B cell (primary cell): ENCODE measurements at regions not wholly inside any gene's neighbourhood (a gene's known extent, or its start where the extent isn't known, plus 50 kb on each side); places are given as distances from the start of the nearest gene placed in this dataset.

Experiments
- ATAC-seq: fragments of 200-7000 bp; cut with Tn5 transposase; one replicate; pipeline ENCODE4 v1.10.0; 2021; ENCODE audit warnings: low read depth, mild to moderate bottlenecking, moderate number of reproducible peaks, moderate library complexity
- CTCF ChIA-PET: fragments of 350-600 bp; sonication (Branson Sonifier 250); formaldehyde crosslinking; loops from one replicate; lab custom pipeline; 2021; ENCODE audit warnings: antibody characterized with exemption, inconsistent platforms; lab: Charles Lee
- POLR2A ChIA-PET: fragments of 350-600 bp; sonication (Branson Sonifier 250); formaldehyde crosslinking; loops from one replicate; lab custom pipeline; 2021; ENCODE audit warnings: antibody characterized with exemption; lab: Charles Lee
- DNase-seq: peaks from one replicate; pipeline ENCODE4 v3.0.0; 2013
- H2AFZ ChIP-seq: 2 replicates; pipeline ENCODE4 v1.6.1; 2012; ENCODE audit warnings: mild to moderate bottlenecking, low read depth, low read length; ENCODE audit not compliant: insufficient read depth, poor library complexity, severe bottlenecking
- H3K27ac ChIP-seq, 2 donors: 1 replicate in 1 of 2; 2 replicates in 1 of 2; pipeline ENCODE4 v1.5.1; 2012 to 2013; ENCODE audit warnings: low read length in 2 of 2, mild to moderate bottlenecking in 2 of 2, moderate library complexity in 1 of 2
- H3K27me3 ChIP-seq, 4 experiments: fragments of 200-600 bp in 1 of 4; sonication (generic) in 1 of 4; replicated peaks in 1 of 4; 1 replicate in 2 of 4; 2 replicates in 2 of 4; pipeline versions ENCODE4 v1.6.1 to v1.7.0; 2013 to 2016; ENCODE audit warnings: low read length in 3 of 4, mild to moderate bottlenecking in 2 of 4, mixed read lengths in 1 of 4, moderate library complexity in 1 of 4; ENCODE audit not compliant: insufficient read depth in 4 of 4, control insufficient read depth in 3 of 4; ENCODE audit errors: control extremely low read depth in 1 of 4
- H3K36me3 ChIP-seq, 2 experiments: replicated peaks in 1 of 2; 1 replicate in 1 of 2; 2 replicates in 1 of 2; pipeline versions ENCODE4 v1.6.1 to v1.7.1; 2013; ENCODE audit warnings: low read length in 1 of 2; ENCODE audit not compliant: insufficient read depth in 2 of 2, control insufficient read depth in 1 of 2; ENCODE audit errors: control extremely low read depth in 1 of 2, extremely low read depth in 1 of 2
- H3K4me1 ChIP-seq, 2 donors: fragments of 200-600 bp in 1 of 2; sonication (generic) in 1 of 2; 1 replicate in 1 of 2; 2 replicates in 1 of 2; pipeline versions ENCODE4 v1.5.1 to v1.6.1; 2013 to 2017; ENCODE audit warnings: low read length in 2 of 2; ENCODE audit not compliant: control insufficient read depth in 2 of 2, insufficient read depth in 2 of 2
- H3K4me2 ChIP-seq: replicated peaks from 2 replicates; pipeline ENCODE3; 2012; ENCODE audit warnings: mild to moderate bottlenecking, low read depth, low read length; ENCODE audit not compliant: poor library complexity, severe bottlenecking
- H3K4me3 ChIP-seq, 5 experiments: fragments of 200-600 bp in 1 of 5; sonication (generic) in 1 of 5; 1 replicate in 3 of 5; 2 replicates in 2 of 5; pipeline versions ENCODE4 v1.5.1 to v1.7.0; 2011 to 2016; ENCODE audit warnings: low read length in 4 of 5, mild to moderate bottlenecking in 4 of 5, low read depth in 2 of 5, control low read depth in 1 of 5, moderate library complexity in 1 of 5; ENCODE audit not compliant: insufficient read depth in 1 of 5; ENCODE audit errors: control extremely low read depth in 1 of 5, extremely low read depth in 1 of 5
- H3K79me2 ChIP-seq: fragments of 200-600 bp; sonication (generic); one replicate; pipeline ENCODE4 v1.6.0; 2016; ENCODE audit warnings: low read length; ENCODE audit not compliant: control insufficient read depth, insufficient read depth
- H3K9ac ChIP-seq: fragments of 200-600 bp; sonication (generic); 2 replicates; pipeline ENCODE4 v1.6.1; 2017; ENCODE audit warnings: mild to moderate bottlenecking, low read length, moderate library complexity
- H3K9me3 ChIP-seq, 3 donors: one replicate each; pipeline versions ENCODE4 v1.6.1 to v1.7.1; 2013; ENCODE audit warnings: low read length in 2 of 3; ENCODE audit not compliant: control insufficient read depth in 2 of 3, insufficient read depth in 1 of 3; ENCODE audit errors: control extremely low read depth in 1 of 3
- H4K20me1 ChIP-seq: 2 replicates; pipeline ENCODE4 v1.6.0; 2012; ENCODE audit warnings: mild to moderate bottlenecking, low read length; ENCODE audit not compliant: insufficient read depth, control insufficient read depth, poor library complexity, severe bottlenecking
- H3K27ac Mint-ChIP-seq: one replicate; pipeline ENCODE4 v1.8.0; 2021; ENCODE audit warnings: mixed read lengths
- H3K27me3 Mint-ChIP-seq: one replicate; pipeline ENCODE4 v1.8.0; 2021; ENCODE audit warnings: mixed read lengths
- H3K4me1 Mint-ChIP-seq: one replicate; pipeline ENCODE4 v1.8.0; 2021; ENCODE audit warnings: mixed read lengths
- H3K4me3 Mint-ChIP-seq: one replicate; pipeline ENCODE4 v1.8.0; 2021; ENCODE audit warnings: mixed read lengths
- H3K9me3 Mint-ChIP-seq: one replicate; pipeline ENCODE4 v1.8.0; 2022; ENCODE audit warnings: mixed read lengths; ENCODE audit not compliant: insufficient read depth
- EZH2 ChIP-seq: IDR thresholded peaks from 2 replicates; pipeline ENCODE4 v1.6.1; 2012; ENCODE audit warnings: borderline replicate concordance, low read depth, mild to moderate bottlenecking, moderate library complexity, low read length; ENCODE audit not compliant: insufficient read depth, poor library complexity, severe bottlenecking
- WGBS: methylation state at CpG from one replicate; pipeline ENCODE4 v1.1.5; 2013; ENCODE audit warnings: missing lambda C conversion rate; ENCODE audit not compliant: insufficient coverage; 5-methylcytosine and 5-hydroxymethylcytosine counted together
- intact Hi-C: fragments of 100-400 bp; cut with micrococcal nuclease; formaldehyde crosslinking; loops from one replicate; pipeline ENCODE4 v1.10.0; 2022
- TF ChIP-seq, protein P1 (sequence below): fragments of 200-600 bp; IDR thresholded peaks from one replicate; pipeline ENCODE4 v1.8.0; 2022; ENCODE audit warnings: antibody characterized with exemption, mild to moderate bottlenecking

DNA sequence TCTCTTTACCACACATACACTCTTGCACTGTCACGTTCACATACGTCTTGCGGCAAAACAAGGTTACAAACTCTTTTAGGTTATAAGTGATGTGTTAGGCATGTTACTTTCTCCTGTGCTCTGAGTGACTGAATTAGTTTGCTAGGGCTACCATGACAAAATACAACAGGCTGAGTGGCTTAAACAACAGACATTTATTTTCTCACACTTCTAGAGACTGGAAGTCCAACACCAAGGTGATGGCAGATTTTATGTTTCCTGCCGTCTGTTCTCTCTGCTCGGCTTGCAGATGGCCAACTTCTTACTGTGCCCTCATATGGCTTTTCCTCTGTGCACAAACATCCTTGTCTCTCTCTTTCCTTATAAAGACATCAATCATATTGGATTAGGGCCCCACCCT lies 1224.3 kb upstream of the TENM3 start:
- CTCF ChIA-PET = no interaction called here
- POLR2A ChIA-PET = no interaction called here
- intact Hi-C loops = no loop called here
- 94% methylated on average over 2 of the region's 5 CpGs for WGBS
- H3K4me3 Mint-ChIP-seq = no peak overlapping the region
- H3K36me3 ChIP-seq = no peaks in the 10 kb centered on the region
- no peak overlapping the region for H3K4me2 ChIP-seq
- DNase-seq = no peak
- no peaks in the 10 kb centered on the region for H3K27me3 ChIP-seq
- no peaks in the 10 kb centered on the region for H3K79me2 ChIP-seq
- H2AFZ ChIP-seq = no peak overlapping the region
- H4K20me1 ChIP-seq = no peaks in the 10 kb centered on the region
- TF ChIP-seq, protein P1, sequence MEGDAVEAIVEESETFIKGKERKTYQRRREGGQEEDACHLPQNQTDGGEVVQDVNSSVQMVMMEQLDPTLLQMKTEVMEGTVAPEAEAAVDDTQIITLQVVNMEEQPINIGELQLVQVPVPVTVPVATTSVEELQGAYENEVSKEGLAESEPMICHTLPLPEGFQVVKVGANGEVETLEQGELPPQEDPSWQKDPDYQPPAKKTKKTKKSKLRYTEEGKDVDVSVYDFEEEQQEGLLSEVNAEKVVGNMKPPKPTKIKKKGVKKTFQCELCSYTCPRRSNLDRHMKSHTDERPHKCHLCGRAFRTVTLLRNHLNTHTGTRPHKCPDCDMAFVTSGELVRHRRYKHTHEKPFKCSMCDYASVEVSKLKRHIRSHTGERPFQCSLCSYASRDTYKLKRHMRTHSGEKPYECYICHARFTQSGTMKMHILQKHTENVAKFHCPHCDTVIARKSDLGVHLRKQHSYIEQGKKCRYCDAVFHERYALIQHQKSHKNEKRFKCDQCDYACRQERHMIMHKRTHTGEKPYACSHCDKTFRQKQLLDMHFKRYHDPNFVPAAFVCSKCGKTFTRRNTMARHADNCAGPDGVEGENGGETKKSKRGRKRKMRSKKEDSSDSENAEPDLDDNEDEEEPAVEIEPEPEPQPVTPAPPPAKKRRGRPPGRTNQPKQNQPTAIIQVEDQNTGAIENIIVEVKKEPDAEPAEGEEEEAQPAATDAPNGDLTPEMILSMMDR = no peak
- no peak for TF ChIP-seq EZH2
- no peak overlapping the region for H3K4me3 ChIP-seq
- no peak overlapping the region for H3K27ac ChIP-seq
- no peak overlapping the region for H3K9ac ChIP-seq
- H3K4me1 Mint-ChIP-seq = no peaks in the 10 kb centered on the region
- peaks cover 0 to 3% (median 0%) of the 10 kb centered on the region in 3 donors for H3K9me3 ChIP-seq
- H3K9me3 Mint-ChIP-seq = peaks cover 7% of the 10 kb centered on the region
- no peaks in the 10 kb centered on the region for H3K27me3 Mint-ChIP-seq
- no peaks in the 10 kb centered on the region for H3K4me1 ChIP-seq
- no peak for ATAC-seq
- H3K27ac Mint-ChIP-seq = no peak overlapping the region

DNA sequence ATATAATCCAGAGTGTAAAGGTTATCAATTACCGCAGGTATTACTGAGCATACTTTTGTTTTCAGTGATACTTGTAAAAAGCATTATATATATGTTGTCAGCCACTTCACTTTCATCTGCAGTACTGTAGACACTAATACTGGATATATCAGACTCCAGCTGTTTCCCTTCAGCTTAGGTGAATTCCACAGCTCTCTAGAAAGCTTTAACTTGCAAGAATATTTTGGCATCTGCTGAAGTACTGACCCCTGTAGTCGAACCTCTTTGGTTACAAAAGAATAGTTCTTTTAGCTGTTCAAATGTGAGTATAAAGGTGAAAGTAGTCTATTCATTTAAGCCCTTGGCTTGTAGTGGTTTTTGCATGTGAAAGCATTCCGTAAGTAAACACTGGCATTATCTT lies 1222.7 kb upstream of the TENM3 start:
- no CpG with 5 or more reads among the region's 3 CpGs for WGBS
- CTCF ChIA-PET = no interaction called here
- TF ChIP-seq, protein P1 = no peak
- TF ChIP-seq EZH2 = no peak
- no peak overlapping the region for H3K4me3 Mint-ChIP-seq
- Histone ChIP-seq H3K79me2 (no peaks in the 10 kb centered on the region), H2AFZ (no peak overlapping the region), H3K36me3 (no peaks in the 10 kb centered on the region), H3K9me3 (peaks cover 0 to 3% (median 0%) of the 10 kb centered on the region in 3 donors), H3K9ac (no peak overlapping the region), H3K27ac (no peak overlapping the region), H3K4me3 (no peak overlapping the region), H3K4me1 (no peaks in the 10 kb centered on the region), H3K27me3 (no peaks in the 10 kb centered on the region), H3K4me2 (no peak overlapping the region), H4K20me1 (no peaks in the 10 kb centered on the region)
- peaks cover 7% of the 10 kb centered on the region for H3K9me3 Mint-ChIP-seq
- H3K27ac Mint-ChIP-seq = no peak overlapping the region
- intact Hi-C loops = no loop called here
- H3K4me1 Mint-ChIP-seq = no peaks in the 10 kb centered on the region
- H3K27me3 Mint-ChIP-seq = no peaks in the 10 kb centered on the region
- ATAC-seq (no peak), DNase-seq (no peak)
- POLR2A ChIA-PET = no interaction called here
